GM19463 (cell line): ENCODE measurements at regions not wholly inside any gene's neighbourhood (a gene's known extent, or its start where the extent isn't known, plus 50 kb on each side); places are given as distances from the start of the nearest gene placed in this dataset.

Source experiments
- ATAC-seq: cut with Tn5 transposase; IDR thresholded peaks from one replicate; pipeline ENCODE4 v1.9.1; 2021; ENCODE audit warnings: mild to moderate bottlenecking, moderate library complexity; ENCODE audit not compliant: unreplicated experiment

- ATAC-seq: no peak
Measured at GRCh38 chr13:69579351-69579750, 528.3 kb upstream of the ATXN8OS start.

- no peak for ATAC-seq
Measured at GRCh38 chr13:69571606-69572323, 535.9 kb upstream of the ATXN8OS start.

- no peak for ATAC-seq
Measured at GRCh38 chr13:69567514-69567913, 540.1 kb upstream of the ATXN8OS start.

- no peak for ATAC-seq
Measured at GRCh38 chr13:69566104-69566716, 541.4 kb upstream of the ATXN8OS start.

- ATAC-seq: peak; percentile 91
Measured at GRCh38 chr13:69565334-69565733, 542.3 kb upstream of the ATXN8OS start.

GRCh38 chr13:69556540-69557196 is 551.0 kb upstream of the ATXN8OS start:
- no peak for ATAC-seq

- ATAC-seq: no peak
Measured at GRCh38 chr13:69553976-69554375, 553.6 kb upstream of the ATXN8OS start.

GRCh38 chr13:69551193-69551592 is 556.4 kb upstream of the ATXN8OS start:
- ATAC-seq: no peak

GRCh38 chr13:69547780-69548179 is 559.8 kb upstream of the ATXN8OS start:
- no peak for ATAC-seq

GRCh38 chr13:69545551-69545950 is 562.1 kb upstream of the ATXN8OS start:
- ATAC-seq: no peak

- no peak for ATAC-seq
Measured at GRCh38 chr13:69524459-69525150, 583.0 kb upstream of the ATXN8OS start.

- ATAC-seq: no peak
Measured at GRCh38 chr13:69496981-69497380, 610.6 kb upstream of the ATXN8OS start.

- no peak for ATAC-seq
Measured at GRCh38 chr13:69495096-69495495, 612.5 kb upstream of the ATXN8OS start.

GRCh38 chr13:69487576-69487975 is 620.0 kb upstream of the ATXN8OS start:
- no peak for ATAC-seq

- ATAC-seq: no peak
Measured at GRCh38 chr13:69485991-69486592, 621.5 kb upstream of the ATXN8OS start.

GRCh38 chr13:69477451-69477850 is 630.2 kb upstream of the ATXN8OS start:
- no peak for ATAC-seq

GRCh38 chr13:69474011-69474685 is 633.5 kb upstream of the ATXN8OS start:
- ATAC-seq: no peak

- no peak for ATAC-seq
Measured at GRCh38 chr13:69468624-69469023, 639.0 kb upstream of the ATXN8OS start.

- no peak for ATAC-seq
Measured at GRCh38 chr13:69461397-69461796, 646.2 kb upstream of the ATXN8OS start.

- ATAC-seq: no peak
Measured at GRCh38 chr13:69459346-69459745, 648.3 kb upstream of the ATXN8OS start.

- ATAC-seq: no peak
Measured at GRCh38 chr13:69458013-69458412, 649.6 kb upstream of the ATXN8OS start.
